T-helper 2 cell treated with Interferon-gamma antibody and Interleukin-4, amounts not matched to agents 5 μg/mL and 100 μg/mL, for 36 hours (primary cell): ENCODE measurements at regions not wholly inside any gene's neighbourhood (a gene's known extent, or its start where the extent isn't known, plus 50 kb on each side); places are given as distances from the start of the nearest gene placed in this dataset.

Experiments
- DNase-seq: peaks from one replicate; pipeline ENCODE4 v3.0.0; 2021; ENCODE audit warnings: low spot score
- H3K27ac Mint-ChIP-seq: one replicate; pipeline ENCODE4 v1.8.0; 2021; ENCODE audit warnings: mild to moderate bottlenecking, mixed read lengths
- H3K27me3 Mint-ChIP-seq: one replicate; pipeline ENCODE4 v1.8.0; 2021; ENCODE audit warnings: low read depth, mixed read lengths
- H3K36me3 Mint-ChIP-seq: one replicate; pipeline ENCODE4 v1.8.0; 2021; ENCODE audit warnings: low read depth, mixed read lengths
- H3K4me1 Mint-ChIP-seq: one replicate; pipeline ENCODE4 v1.8.0; 2021; ENCODE audit warnings: low read depth, mixed read lengths
- H3K4me3 Mint-ChIP-seq: one replicate; pipeline ENCODE4 v1.8.0; 2022; ENCODE audit warnings: mild to moderate bottlenecking, moderate library complexity, mixed read lengths
- H3K9me3 Mint-ChIP-seq: one replicate; pipeline ENCODE4 v1.8.0; 2021; ENCODE audit warnings: mixed read lengths

GRCh38 chrX:149161435-149162088 is 343.5 kb downstream of the IDS start:
- no peaks in the 10 kb centered on the region for H3K4me1 Mint-ChIP-seq
- no peak overlapping the region for H3K27ac Mint-ChIP-seq
- H3K27me3 Mint-ChIP-seq = no peaks in the 10 kb centered on the region
- H3K4me3 Mint-ChIP-seq = no peak overlapping the region
- no peaks in the 10 kb centered on the region for H3K36me3 Mint-ChIP-seq
- H3K9me3 Mint-ChIP-seq = peaks cover 3% of the 10 kb centered on the region
- no peak for DNase-seq

- H3K36me3 Mint-ChIP-seq = no peaks in the 10 kb centered on the region
- H3K27me3 Mint-ChIP-seq = no peaks in the 10 kb centered on the region
- H3K4me3 Mint-ChIP-seq = no peak overlapping the region
- H3K4me1 Mint-ChIP-seq = no peaks in the 10 kb centered on the region
- no peak overlapping the region for H3K27ac Mint-ChIP-seq
- no peak for DNase-seq
- no peaks in the 10 kb centered on the region for H3K9me3 Mint-ChIP-seq
Observed at GRCh38 chrX:149157976-149158375, 347.1 kb downstream of the IDS start.

GRCh38 chrX:149152941-149153340 is 352.2 kb downstream of the IDS start:
- Mint-ChIP-seq H3K27me3 (no peaks in the 10 kb centered on the region), H3K27ac (no peak overlapping the region), H3K4me1 (no peaks in the 10 kb centered on the region), H3K4me3 (no peak overlapping the region), H3K9me3 (no peaks in the 10 kb centered on the region), H3K36me3 (no peaks in the 10 kb centered on the region)
- DNase-seq = no peak

- no peaks in the 10 kb centered on the region for H3K9me3 Mint-ChIP-seq
- H3K4me3 Mint-ChIP-seq = no peak overlapping the region
- H3K27ac Mint-ChIP-seq = no peak overlapping the region
- no peak for DNase-seq
- H3K36me3 Mint-ChIP-seq = no peaks in the 10 kb centered on the region
- H3K4me1 Mint-ChIP-seq = no peaks in the 10 kb centered on the region
- H3K27me3 Mint-ChIP-seq = no peaks in the 10 kb centered on the region
Observed at GRCh38 chrX:149151805-149152757, 353.0 kb downstream of the IDS start.

- Mint-ChIP-seq H3K27me3 (no peaks in the 10 kb centered on the region), H3K36me3 (no peaks in the 10 kb centered on the region), H3K9me3 (no peaks in the 10 kb centered on the region), H3K4me3 (no peak overlapping the region), H3K4me1 (no peaks in the 10 kb centered on the region), H3K27ac (no peak overlapping the region)
- DNase-seq = peak; percentile 3
Observed at GRCh38 chrX:149145845-149146285, 359.2 kb downstream of the IDS start.

GRCh38 chrX:149131774-149132173 is 373.3 kb downstream of the IDS start:
- Mint-ChIP-seq H3K36me3 (no peaks in the 10 kb centered on the region), H3K4me1 (no peaks in the 10 kb centered on the region), H3K4me3 (no peak overlapping the region), H3K27me3 (no peaks in the 10 kb centered on the region), H3K27ac (no peak overlapping the region), H3K9me3 (no peaks in the 10 kb centered on the region)
- DNase-seq = no peak

GRCh38 chrX:149129767-149130166 is 375.3 kb downstream of the IDS start:
- no peak overlapping the region for H3K4me3 Mint-ChIP-seq
- no peaks in the 10 kb centered on the region for H3K36me3 Mint-ChIP-seq
- no peaks in the 10 kb centered on the region for H3K4me1 Mint-ChIP-seq
- H3K9me3 Mint-ChIP-seq = no peaks in the 10 kb centered on the region
- no peak for DNase-seq
- no peak overlapping the region for H3K27ac Mint-ChIP-seq
- H3K27me3 Mint-ChIP-seq = no peaks in the 10 kb centered on the region

GRCh38 chrX:149124526-149125108 is 380.5 kb downstream of the IDS start:
- no peak overlapping the region for H3K4me3 Mint-ChIP-seq

GRCh38 chrX:149121206-149121920 is 383.7 kb downstream of the IDS start:
- no peak overlapping the region for H3K27ac Mint-ChIP-seq
- no peak for DNase-seq
- H3K4me1 Mint-ChIP-seq = no peaks in the 10 kb centered on the region
- H3K27me3 Mint-ChIP-seq = no peaks in the 10 kb centered on the region
- H3K4me3 Mint-ChIP-seq = no peak overlapping the region
- H3K36me3 Mint-ChIP-seq = no peaks in the 10 kb centered on the region
- H3K9me3 Mint-ChIP-seq = no peaks in the 10 kb centered on the region

More at GRCh38 chrX:149124526-149125108, 380.5 kb downstream of the IDS start:
- Mint-ChIP-seq H3K9me3 (no peaks in the 10 kb centered on the region), H3K27ac (no peak overlapping the region), H3K27me3 (no peaks in the 10 kb centered on the region), H3K36me3 (no peaks in the 10 kb centered on the region), H3K4me1 (no peaks in the 10 kb centered on the region)
- no peak for DNase-seq

GRCh38 chrX:149120459-149120858 is 384.6 kb downstream of the IDS start:
- H3K4me3 Mint-ChIP-seq = no peak overlapping the region

GRCh38 chrX:149114874-149115273 is 390.2 kb downstream of the IDS start:
- Mint-ChIP-seq H3K4me1 (no peaks in the 10 kb centered on the region), H3K27ac (no peak overlapping the region), H3K27me3 (no peaks in the 10 kb centered on the region), H3K36me3 (no peaks in the 10 kb centered on the region), H3K9me3 (peaks cover 8% of the 10 kb centered on the region), H3K4me3 (no peak overlapping the region)
- no peak for DNase-seq

More at GRCh38 chrX:149120459-149120858, 384.6 kb downstream of the IDS start:
- no peaks in the 10 kb centered on the region for H3K36me3 Mint-ChIP-seq
- DNase-seq = no peak
- H3K4me1 Mint-ChIP-seq = no peaks in the 10 kb centered on the region
- H3K27me3 Mint-ChIP-seq = no peaks in the 10 kb centered on the region
- no peaks in the 10 kb centered on the region for H3K9me3 Mint-ChIP-seq
- no peak overlapping the region for H3K27ac Mint-ChIP-seq

GRCh38 chrX:149114001-149114400 is 391.1 kb downstream of the IDS start:
- no peak for DNase-seq
- no peaks in the 10 kb centered on the region for H3K36me3 Mint-ChIP-seq
- H3K4me3 Mint-ChIP-seq = no peak overlapping the region
- H3K4me1 Mint-ChIP-seq = no peaks in the 10 kb centered on the region
- H3K27ac Mint-ChIP-seq = no peak overlapping the region
- peaks cover 17% of the 10 kb centered on the region for H3K9me3 Mint-ChIP-seq
- no peaks in the 10 kb centered on the region for H3K27me3 Mint-ChIP-seq

GRCh38 chrX:149097786-149098185 is 407.3 kb downstream of the IDS start:
- Mint-ChIP-seq H3K4me1 (no peaks in the 10 kb centered on the region), H3K4me3 (no peak overlapping the region), H3K36me3 (no peaks in the 10 kb centered on the region), H3K27me3 (no peaks in the 10 kb centered on the region), H3K27ac (no peak overlapping the region), H3K9me3 (no peaks in the 10 kb centered on the region)
- no peak for DNase-seq
